SHP77 treated with DMSO at 0.1 percent for 48 hours (cell line): ENCODE measurements at regions not wholly inside any gene's neighbourhood (a gene's known extent, or its start where the extent isn't known, plus 50 kb on each side); places are given as distances from the start of the nearest gene placed in this dataset.
"Not testable (repeated sequence)": the region's sequence is repeated elsewhere in the genome, so short reads cannot be mapped to it uniquely, and the experiment has no call there.

Experiments
- DNase-seq: peaks from one replicate; lab custom pipeline; 2025; lab: John Stamatoyannopoulos, UW

DNA sequence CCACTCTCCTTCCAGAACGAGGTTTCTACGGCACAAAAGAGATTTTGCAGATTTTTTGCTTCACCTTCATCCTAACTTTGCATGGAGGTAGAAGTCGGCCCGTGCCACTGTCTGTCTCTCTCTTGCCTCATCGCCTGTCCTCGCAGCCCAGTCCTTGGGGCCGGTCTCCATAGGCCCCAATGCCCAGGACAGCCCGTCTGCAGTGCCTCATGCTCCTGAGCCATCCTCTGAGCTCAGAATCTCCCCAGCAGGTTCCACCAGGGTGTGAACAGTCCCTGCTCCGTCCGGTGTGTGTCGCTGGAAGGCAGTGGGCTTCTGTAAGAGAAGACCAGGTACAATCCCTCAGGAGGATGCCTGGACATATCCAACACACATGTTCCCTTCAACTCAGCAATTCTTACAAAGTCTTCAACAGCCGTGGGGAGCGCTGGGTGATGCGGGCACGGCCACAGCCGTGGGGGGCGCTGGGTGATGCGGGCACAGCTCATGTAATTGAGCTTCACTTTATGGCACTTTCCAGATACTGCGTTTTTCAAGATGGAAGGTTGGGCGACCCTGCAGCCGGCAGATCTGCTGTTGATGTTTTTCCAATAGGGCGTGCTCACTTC, 231.9 kb downstream of the DLL1 start:
- DNase-seq = no peak

DNA sequence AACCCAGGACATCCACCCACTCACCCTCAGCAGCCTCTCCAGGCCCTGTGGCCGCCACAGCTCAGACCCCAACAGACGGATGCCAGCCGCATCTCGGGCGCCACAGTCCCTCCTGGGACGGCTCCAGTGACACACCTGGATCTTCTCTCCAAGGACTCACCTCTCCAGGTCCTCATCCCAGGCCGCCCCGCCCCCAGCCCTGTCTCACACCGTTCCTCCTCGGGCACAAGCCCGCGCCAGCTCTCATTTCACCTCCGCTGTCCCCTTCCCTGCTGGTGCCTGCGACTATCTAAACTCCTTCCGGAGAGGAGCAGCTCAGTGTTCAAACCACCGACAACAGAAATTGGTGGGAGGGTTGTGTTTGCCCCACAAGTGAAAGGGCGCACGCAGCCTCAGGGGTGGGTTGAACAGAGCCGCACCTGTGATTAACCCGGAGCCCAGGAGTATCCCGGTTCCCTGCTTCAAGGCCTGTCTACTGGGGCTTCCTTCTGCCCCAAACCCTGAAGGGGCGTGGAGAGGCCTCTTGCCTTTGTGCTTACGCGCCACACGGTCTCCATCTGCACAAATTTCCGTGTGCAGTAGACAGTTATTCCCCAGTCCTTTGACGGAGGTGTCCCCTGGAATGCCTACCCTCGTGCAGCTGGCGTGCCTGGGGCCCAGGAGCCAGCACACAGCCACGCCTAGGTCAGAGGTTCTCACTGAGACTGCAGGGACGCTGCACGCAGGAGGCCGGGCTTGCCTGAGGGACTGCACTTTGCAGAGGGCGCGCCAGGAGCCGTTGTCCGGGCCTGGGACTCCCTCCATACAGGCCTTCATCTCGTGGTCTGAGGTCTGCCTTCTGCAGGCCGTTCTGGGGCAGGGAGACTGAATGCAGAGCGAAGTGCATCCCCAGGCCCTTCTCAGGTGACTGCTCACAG, 232.7 kb downstream of the DLL1 start:
- no peak for DNase-seq

DNA sequence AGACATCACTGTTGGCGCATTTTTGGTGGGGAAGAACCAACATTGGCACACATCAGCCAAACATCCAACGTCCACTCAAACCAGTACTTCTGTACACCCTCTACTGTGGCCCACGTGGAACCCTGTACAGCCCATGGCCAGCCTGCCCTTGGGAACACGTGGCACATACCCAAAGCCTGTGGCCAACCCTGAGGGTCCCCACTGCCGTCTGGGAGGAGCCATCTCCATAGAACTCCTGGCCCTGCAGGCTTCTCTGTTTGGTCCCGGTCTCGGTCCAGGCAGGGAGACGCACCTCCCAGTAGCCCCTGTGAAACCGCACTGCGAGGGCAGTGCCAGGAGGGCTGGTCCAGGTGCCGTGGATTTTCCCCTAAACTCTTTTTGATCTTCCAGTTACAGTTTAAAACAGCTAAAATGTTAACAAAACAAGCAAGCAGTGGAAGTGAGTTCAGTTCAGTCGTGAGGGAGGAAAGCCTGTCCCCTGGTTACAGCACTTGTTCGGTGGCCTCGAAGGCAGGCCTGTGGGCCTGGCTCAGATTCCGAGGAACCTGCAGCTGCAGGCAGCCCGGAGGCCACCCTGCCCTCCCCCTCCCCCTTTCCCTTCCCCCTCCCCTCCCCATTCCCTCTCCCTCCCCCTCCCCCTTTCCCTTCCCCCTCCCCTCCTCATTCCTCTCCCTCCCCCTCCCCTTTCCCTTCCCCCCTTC, 233.7 kb downstream of the DLL1 start:
- no peak for DNase-seq

DNA sequence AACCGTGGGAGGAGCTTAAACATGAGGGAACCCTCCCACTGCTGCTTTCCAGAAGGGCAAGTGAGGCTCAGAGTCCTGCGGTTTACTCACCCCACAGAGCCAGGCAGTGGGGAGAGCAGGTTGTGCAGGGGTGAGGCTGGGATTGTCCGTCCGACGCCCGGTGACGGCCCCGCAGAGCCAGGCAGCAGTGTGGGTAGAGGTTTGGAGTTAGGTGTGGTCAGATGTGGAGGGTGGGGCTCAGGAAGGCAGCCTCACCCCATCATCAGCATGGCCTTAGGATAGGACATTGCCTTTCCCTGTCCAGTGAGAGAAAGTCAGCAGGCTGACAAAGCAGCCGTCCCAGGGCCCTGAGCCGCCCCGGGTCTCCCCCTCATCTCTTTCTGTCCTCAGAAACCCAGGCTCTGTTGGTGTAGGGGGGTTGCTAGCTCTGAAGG, 234.6 kb downstream of the DLL1 start:
- DNase-seq = no peak

DNA sequence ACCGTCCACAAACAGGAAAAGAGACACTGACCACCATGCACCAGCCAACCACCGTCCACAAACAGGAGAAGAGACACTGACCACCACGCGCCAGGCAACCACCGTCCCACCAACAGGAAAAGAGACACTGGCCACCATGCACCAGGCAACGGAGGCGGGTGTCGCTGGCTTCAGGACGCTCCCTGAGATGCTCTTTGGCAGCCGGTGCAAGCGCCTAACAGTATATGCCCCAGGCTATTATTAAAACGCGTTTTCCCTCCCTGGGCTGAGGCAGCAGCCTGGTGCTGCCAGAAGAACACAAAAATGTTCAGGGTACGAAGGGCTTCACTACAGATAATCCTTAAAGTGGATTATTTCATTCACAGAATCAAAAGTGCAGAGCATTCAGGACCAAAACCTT, 235.1 kb downstream of the DLL1 start:
- DNase-seq = not testable (repeated sequence)

DNA sequence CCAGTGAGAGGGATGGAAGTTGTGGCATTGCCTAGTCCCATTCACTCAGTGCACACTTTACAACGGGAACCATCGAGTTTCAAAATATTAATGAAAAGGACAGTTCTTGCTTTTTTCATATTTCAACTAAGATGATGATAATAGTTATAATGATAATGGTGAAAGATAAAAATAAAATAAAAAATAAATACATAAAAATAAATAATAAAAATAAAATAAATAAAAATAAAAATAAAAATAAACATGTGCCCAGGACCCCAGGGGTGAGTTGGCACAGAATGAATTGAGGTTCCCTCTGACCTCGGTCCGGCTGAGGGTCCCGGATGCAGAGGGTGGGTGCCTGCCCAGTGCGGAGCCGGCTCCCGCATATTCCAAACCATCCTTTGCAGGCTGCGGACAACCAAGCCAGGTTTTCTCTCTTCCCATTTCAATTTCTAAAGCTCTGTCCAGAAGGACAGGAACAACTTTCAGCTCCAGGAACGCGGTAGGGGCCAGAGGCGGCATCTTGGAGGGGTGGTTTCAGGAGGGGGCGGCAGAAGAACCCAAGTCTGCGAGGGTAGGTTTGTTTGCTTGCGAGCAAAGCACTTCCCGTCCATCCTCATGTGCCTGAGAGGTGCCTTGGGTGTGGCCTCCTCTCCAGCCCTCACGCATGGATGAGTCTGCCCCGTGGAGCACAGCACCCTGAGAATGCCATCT, 236.8 kb downstream of the DLL1 start:
- no peak for DNase-seq

DNA sequence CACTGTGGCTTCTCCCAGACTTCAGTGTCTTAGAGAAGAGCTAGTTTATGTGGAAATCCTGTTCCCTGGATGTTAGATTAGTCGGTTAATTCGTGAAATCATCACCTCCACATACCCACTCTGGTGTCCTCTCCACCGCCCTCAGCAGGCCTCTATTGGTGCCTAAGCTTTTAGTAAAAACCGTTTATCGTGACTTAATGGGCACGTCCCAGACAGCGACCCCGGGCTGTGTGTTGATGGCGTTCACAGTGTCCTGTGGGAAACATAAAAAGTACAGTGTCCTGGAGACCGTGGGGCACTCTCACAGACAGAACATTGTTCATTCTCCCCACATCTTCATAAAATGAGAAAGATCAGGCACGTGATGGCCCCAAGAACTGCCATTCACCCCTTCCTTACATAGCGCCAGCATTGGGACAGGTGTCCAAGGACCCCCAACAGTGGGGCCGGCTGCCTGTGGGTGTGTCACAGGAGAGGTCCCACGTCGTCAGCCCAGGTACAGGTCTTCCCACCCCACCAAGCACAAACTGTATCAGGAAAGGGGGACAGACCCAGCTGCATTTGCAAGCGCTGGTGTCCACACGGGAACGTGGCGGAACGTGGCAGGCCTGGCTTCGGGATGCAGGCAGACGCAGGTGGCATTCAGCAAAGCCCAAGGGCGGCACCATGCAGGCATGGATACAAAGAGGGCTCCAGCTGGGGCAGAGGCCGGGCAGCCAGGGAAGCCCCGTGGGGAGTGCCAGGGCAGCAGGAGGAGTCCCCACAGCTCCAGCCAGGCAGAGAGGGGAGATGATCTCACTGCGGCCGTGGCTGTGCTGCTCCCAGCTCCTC, 237.7 kb downstream of the DLL1 start:
- no peak for DNase-seq

DNA sequence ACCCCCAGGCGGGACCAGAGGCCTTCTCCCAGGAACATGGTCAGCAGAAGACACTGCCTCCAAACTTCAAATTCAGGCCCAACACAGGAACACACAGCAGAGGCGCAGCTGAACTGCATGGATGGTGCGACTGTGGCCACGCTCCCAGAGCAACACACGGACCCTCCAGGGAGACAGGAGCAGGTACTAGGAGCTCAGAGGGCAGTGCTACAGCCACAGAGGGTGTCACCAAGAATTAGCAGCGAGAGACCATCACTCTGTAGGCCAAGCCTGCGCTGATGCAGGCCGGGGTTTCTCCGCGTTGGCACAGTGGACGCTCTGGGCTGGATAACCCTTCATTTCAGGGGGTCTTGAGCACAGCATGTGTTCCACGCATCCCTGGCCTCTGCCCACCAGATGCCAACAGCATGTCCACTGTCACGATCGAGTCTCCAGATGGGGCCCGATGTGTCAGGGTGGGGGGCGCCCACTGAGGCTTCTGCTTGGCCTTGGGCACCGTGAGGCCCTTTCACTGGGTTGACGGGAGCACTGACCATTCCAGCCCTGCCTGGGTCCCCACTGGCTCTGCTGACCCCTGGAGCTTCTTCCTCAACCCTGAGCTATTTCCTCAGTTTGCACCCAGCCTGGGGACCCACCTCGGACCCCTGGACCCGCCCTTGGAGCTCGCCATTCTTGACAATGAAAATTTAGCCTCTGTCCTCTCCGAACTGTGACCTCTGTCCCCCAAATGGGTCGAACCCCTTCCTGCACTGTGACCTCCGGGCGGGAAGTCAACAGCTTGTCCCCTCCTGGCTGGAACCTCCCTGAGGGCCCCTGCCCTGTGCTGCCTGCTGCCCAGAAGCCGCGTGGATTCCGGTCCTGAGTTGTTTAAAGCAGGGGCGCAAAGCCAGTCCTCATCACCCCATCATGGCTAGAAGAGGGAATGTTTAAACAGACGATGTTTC, 239.4 kb downstream of the DLL1 start:
- DNase-seq = no peak

DNA sequence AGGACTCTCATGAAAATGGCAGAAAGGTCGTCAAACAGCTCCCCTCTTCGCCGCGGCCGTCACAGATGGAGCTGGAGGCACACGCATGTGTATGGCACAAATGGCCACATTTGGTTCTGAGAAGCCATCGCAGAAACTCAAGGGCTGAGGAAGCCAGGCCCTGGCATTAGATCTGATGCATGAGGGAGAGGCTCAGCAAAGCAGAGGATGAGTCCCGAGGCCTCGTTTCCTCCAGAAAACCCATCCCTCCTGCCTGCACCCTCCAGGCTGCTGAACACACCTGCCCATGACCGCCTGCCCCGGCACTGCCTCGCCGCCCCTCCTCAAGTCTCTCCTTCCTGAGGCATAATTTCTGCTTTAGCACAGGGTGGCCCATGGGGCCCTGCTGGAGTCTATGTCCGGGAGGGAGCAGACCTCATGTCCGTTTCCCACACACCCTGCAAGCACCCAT, 240.3 kb downstream of the DLL1 start:
- no peak for DNase-seq

DNA sequence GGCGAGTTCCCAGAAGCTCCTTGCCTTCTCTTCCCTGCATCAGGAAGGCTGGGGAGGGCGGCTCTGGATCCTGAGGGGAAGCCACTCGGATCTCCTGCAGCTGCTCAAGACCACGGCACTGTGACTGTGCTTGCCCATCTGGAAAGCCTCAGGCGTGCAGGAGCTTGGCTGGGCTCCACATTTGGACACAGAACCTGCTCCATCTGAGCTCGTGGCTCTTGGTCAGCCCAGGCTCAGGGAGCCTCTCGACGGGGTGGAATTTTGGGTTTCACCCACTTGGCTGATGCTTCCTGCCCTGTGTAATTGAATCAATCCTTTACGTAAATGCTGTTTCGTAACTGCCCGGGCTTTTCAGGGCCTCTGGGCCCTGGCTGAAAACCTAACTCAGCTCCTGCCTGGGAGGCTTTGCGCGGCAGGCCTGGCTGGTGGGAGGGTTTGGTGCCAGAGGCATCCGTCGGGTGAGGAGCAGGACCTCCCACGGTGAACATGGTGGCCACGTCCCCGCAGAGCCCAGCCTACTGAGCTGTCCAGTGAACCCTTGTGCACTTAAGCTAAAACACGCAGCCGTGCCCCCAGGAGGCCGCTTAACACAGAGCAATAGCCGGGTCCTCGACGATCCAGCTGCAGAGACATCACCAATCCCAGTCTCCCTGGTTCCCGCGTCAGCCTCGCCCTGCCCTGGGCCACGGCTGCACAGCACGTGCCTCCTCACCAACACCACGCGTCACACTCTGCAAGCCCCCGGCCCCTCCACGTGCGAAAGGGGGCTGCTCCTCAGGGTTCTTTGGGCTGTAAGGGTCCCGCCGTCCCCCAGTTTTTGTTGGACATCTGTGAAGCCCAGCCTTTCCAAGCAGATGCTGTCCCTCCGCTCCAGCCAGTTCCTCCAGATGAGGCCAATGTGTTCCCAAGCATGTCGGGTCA, 241.0 kb downstream of the DLL1 start:
- no peak for DNase-seq

DNA sequence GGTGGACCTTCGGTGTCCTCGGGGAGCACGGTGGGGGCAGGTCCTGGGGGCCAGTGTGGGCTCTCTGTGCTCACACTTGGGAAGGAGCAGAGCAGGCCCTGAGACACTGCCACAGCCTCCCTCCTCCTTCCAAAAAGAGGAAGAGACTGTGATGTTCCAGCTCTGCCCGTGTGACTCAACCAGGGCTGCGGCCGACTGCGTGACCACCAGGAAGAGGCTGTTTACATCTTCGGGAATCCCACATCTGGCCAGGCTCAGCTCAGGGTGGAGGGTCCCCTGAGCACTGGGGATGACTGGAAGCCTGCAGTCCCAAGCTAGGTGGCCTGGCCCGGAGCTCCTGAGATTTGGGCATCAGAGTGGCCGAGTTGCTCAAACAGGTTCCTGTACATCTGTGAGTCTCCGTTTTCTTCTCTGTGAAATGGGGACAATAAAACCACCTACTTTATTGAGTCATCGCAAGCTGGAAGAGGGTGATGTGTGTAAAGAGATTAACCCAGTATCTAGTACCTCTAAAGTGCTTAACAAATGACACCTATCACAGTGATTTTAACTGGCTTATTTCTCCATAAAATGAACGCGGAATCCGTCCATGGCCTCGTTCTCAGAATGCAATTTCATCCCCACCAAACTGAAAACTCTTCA, 242.1 kb downstream of the DLL1 start:
- no peak for DNase-seq

DNA sequence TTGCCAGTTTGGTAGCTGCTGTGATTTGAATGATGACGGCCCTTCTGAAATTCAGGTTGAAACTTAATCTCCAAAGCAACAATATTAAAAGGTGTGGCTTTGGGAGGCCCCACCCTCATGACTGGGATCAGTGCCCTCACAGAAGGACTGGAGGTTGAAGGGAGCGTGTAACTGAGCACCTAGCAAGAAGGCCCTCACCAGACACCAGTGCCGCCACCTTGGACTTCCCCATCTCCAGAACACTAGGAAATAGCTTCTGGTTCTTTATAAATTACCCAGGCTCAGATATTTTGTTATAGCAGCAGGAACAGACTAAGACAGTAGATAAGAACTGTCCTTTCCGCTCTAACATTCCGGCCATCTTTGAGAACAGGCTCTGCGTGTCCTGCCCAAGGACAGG, 243.1 kb downstream of the DLL1 start:
- no peak for DNase-seq

DNA sequence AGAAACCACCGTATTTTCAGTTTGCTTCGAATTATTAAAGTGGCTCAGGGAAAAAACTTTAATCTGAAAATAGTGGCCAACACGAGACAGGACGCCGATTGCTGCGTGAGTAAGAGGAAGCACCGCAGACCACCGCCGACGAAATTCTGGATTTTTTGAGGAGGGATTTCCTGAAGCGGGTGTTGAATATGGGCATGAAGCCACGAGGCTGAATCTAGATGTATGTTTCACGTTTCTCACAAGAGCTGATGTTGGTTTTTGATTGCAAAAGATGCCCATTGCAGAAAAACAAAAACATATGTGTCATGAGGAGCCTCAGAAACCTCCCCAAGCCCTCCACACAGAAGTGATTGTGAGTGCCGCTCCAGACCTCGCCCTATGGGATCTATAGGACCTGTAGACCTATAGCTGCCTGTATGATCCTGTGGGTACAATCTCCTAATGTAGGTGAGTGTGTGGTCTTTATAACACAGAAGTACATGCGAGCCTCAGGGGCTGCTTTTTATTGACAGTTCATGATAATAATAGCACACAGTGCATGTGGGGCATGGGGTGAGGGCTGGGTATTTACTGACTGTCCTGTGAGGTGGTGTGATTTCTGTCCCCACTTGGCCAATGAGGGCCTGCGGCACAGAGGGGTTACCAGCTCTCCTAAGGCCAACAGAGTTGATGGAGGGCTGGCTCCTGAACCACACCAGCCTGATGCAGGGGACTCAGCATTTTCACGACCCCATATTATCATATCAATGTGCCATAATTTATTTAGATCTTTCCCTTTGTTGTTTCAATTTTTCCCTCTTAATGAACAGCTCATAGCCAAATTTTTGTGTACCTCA, 243.9 kb downstream of the DLL1 start:
- DNase-seq = no peak

DNA sequence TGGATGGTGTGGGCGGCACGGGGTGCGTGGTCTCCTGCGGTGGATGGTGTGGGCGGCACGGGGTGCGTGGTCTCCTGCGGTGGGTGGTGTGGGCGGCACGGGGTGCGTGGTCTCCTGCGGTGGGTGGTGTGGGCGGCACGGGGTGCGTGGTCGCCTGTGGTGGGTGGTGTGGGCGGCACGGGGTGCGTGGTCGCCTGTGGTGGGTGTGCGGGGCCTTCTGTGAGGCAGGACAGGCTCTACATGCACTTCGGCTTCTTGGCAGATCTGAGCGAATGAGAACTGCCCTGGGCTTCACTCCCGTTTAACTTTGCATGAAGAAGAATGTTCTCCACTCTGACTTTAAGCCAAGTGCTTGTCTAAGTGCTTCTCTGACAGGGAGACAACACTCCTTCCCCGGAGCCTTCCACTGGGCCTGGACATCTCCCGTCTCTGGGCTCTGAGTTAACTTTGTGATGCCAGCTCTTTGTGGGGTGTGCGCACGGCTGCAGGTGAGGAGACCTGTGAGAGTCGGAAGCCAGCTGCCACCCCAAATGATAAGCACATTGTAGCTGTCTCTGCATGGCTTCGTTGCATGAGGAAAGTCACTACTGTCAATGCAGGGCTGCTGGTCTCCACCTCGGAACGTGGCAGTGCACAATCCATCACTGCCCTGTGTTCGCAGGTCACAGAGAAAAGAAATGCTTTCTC, 244.8 kb downstream of the DLL1 start:
- DNase-seq = no peak

DNA sequence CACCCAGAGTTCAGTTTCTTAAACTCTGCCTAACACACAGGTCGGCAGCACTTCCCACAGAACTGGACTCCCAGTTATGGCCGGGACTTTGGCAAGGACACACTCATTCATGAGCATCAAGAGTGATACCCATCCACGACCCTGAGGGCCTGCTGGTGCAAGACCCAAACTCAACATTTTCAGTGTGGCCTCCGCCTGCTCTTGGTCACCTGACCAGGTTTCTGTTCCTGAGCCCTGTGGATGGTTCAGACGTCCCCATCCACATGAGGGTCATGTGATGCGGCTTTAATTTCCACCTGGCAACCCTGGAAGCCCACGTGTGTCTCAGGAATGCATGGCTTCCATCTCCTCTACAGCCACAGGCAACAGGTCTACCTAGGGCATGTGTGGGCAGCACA, 245.3 kb downstream of the DLL1 start:
- DNase-seq = no peak

DNA sequence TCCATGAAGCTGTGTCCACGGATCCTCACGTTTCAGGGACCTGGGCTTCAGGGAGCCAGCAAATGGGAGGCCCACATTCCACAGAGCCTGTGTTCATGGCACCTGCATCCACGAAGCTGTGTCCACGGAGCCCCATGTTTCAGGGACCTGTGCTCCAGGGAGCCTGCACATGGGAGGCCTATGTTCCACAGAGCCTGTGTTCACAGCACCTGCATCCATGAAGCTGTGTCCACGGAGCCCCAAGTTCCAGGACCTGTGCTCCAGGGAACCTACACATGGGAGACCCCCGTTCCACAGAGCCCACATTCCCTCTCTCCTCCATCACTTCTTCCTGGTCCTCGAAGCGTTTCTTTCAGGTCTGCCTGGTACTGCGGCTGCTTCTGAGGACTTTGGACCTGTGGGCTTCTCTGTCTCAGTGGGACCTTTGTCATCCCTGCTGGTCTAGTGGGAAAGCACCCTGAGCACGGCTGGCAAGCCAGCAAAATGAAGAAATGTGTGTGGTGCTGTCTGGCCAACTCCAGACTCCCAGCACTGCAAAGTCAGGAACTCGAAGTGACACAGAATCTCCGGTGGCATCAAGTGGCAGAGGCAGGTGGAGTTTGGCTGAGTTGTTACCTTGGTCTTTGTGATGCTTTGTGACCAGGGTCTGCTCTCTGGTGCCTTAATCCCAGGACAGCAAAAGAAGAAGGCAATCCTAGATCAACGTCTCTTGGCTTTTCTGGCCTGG, 245.9 kb downstream of the DLL1 start:
- DNase-seq = no peak
